Hematopoietic multipotent progenitor cell treated with erythropoietin and hydrocortisone succinate and interleukin-3 and kit ligand, for 6 days (in vitro differentiated cells): ENCODE measurements at regions not wholly inside any gene's neighbourhood (a gene's known extent, or its start where the extent isn't known, plus 50 kb on each side); places are given as distances from the start of the nearest gene placed in this dataset.
A peak's percentile ranks its signal among the peaks of the same experiment; 100 is the strongest.

Experiments used
- DNase-seq: peaks from one replicate; pipeline ENCODE4 v3.0.0-alpha.2; 2015

GRCh38 chr13:109846185-109846584, 59.8 kb upstream of the IRS2 start:
- DNase-seq = no peak

GRCh38 chr13:109844396-109844795, 58.0 kb upstream of the IRS2 start:
- DNase-seq = no peak

GRCh38 chr13:109843695-109844094, 57.3 kb upstream of the IRS2 start:
- no peak for DNase-seq

GRCh38 chr13:109842212-109842920, 56.0 kb upstream of the IRS2 start:
- DNase-seq = no peak

- no peak for DNase-seq
These were observed 54.5 kb upstream of the IRS2 start for GRCh38 chr13:109840893-109841287.

- DNase-seq = peak; percentile 51
These were observed 54.0 kb upstream of the IRS2 start for GRCh38 chr13:109840201-109840892.

GRCh38 chr13:109836629-109837607, 50.5 kb upstream of the IRS2 start:
- no peak for DNase-seq
